ENCODE measurements at regions not wholly inside any gene's neighbourhood (a gene's known extent, or its start where the extent isn't known, plus 50 kb on each side); places are given as distances from the start of the nearest gene placed in this dataset.

DNA sequence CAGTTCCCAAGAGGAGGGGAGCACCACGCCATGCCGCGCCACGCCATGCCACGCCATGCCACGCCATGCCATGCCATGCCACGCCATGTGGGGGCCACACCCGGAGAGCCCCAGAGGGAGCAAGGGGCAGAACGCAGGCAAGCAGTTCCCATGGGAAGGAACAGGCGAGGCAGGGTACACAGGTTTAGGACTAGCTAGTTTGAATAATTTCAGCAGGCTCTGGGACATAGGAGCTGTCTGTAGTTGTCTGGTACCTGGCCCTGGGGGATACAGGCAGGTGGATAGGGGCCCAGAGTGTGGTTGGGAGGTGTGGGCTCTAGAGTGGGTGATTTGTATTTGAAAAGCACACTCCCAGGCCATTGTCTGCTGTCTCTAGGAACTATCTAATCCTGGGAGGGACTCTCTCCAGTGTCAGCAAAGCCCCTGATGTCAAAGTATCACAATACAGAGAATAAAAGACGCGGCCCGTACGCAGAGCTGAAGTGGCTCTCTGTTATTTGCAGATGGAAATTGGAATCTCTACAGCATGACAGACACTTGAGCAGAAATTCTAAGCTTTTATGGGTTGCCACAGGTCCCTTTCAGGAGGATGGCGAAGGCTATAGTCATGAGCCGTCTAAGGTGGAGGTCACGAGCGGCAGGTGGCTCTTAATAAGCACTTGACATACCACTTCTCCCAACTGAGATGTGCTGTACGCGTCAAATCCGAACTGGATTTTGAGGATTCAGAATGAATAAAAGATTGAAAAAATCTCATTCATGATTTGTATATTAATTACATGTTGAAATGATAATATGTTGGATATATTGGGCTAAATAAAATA is 220.8 kb upstream of the TNRC6C start:
- no peak for FAIRE-seq

- FAIRE-seq, result no peak
Measured at GRCh38 chr17:77738751-77739531, 219.6 kb upstream of the TNRC6C start.

DNA sequence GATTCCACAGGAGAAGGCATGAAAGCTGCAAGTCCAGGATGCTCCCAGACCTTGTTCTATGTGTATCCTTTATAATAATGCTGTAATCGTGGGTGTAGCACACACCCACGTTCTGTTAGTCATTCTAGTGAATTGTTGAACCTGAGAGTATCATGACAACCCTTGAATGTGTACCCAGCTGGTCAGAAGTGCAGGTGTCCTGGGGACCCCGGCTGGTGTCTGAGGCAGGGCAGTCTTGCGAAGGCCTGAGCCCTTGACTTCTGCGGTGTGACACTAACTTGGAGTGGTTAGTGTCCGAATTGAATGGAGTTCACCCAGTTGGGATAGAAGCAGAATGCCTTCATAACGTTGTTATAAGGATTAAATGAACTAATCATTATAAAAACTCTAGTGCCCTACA is 218.0 kb upstream of the TNRC6C start:
- FAIRE-seq, result no peak

- FAIRE-seq, result no peak
Measured at GRCh38 chr17:77741109-77741508, 217.4 kb upstream of the TNRC6C start.

DNA sequence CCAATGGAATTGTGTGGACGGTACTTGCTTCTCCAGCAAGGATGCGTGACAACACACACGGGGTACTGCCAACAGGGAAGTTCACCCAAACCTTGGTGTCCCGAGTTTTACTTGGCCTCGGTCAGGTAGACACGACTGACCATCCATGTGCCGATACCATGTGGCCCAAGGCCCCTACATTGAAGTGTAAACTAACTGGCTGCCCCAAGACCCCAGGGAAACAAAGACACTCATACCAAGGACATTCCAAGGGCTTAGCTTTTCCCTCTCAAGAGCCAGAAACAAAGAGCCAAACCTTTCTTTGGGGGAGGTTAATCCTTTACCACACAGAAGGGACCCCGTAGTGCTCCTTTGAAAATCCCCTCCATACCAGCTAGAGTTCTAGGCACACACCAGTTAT is 215.9 kb upstream of the TNRC6C start:
- FAIRE-seq, result no peak

GRCh38 chr17:77744066-77744988 is 214.2 kb upstream of the TNRC6C start:
- FAIRE-seq, result no peak

DNA sequence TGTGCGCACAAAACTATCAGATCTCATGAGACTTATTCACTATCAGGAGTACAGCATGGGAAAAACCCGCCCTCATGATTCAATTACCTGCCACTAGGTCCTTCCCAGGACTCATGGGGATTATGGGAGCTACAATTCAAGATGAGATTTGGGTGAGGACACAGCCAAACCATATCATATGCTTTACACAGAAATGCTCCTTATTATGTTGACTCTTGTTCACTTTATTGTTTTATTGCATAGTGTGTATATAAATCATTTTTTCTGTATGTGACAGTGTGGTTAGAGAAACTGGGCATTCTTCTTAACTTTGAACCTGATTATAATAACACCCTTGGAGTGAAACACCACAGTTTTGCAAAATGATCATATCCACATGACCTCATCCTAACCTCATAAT is 212.8 kb upstream of the TNRC6C start:
- no peak for FAIRE-seq

- FAIRE-seq, result no peak
Measured at GRCh38 chr17:77746393-77746792, 212.1 kb upstream of the TNRC6C start.

GRCh38 chr17:77746896-77747554 is 211.5 kb upstream of the TNRC6C start:
- no peak for FAIRE-seq

GRCh38 chr17:77748436-77748835 is 210.1 kb upstream of the TNRC6C start:
- no peak for FAIRE-seq

DNA sequence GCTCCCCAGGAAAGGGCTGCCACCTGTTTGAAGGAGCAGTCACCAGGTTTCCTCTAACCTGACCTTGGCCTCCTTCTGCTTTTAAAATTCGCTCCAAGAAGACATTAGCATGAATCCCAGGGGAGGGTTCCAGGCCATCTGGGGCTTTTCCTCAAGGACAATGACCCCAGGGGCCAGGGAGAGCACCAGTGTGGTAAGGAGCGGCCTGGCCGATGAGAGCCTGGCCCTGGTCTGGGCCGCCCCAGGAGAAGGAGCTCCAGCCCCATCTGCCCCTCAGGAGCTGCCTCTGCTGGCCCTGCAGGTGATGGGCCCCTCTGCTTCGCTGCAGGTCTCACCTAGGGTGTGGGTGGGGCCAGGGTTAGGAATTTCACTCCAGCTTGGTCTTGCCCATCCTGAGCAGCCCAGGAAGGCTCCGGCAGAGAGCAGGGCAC is 209.2 kb upstream of the TNRC6C start:
- FAIRE-seq, result no peak

DNA sequence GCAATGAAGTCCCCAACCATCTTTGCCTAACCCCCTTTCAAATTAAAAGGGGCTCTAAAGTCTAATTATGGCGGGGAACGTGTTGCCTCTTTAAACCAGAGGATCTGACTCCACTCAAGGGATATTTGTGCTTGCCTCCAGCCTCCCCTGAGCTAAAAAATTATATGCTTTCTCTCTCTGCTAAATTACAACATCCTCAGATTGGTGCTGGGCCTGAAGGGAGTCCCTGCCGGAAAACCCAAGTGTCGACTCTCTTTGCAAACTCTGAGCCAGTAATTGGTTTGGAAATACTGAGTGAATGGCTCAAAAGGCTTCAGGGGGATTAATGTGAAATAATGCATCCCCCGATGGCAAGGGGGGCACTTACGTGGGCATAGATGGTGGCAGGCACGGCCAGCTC is 208.5 kb upstream of the TNRC6C start:
- FAIRE-seq, result no peak

DNA sequence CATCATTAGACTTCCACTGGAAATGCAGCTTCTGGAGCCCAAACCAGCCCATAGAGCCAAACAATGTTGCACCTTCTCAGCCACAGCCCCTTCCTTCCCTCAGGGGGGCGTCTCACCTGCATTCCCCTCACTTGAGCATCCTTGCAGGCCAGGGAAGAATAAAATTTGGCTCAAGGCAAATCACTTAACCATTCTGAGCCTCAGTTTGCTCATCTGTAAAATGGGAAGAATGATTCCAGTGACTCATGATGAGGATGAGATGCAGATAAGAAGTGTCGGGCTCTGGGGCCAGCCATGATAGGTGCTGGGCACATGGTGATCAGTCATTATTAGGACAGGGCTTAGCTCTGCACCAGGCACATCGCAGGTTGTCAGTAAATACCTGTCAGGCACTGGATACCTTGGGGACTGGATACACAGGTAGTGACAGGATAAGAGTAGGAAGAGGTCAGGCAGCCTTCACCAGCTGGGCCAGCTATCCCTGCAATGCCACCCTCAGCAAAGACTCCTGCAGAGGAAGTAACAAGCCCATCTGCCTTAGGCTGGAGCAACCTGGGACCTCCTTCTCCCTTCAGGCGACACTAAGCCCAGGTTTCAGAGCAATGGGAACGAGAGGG is 208.0 kb upstream of the TNRC6C start:
- no peak for FAIRE-seq

DNA sequence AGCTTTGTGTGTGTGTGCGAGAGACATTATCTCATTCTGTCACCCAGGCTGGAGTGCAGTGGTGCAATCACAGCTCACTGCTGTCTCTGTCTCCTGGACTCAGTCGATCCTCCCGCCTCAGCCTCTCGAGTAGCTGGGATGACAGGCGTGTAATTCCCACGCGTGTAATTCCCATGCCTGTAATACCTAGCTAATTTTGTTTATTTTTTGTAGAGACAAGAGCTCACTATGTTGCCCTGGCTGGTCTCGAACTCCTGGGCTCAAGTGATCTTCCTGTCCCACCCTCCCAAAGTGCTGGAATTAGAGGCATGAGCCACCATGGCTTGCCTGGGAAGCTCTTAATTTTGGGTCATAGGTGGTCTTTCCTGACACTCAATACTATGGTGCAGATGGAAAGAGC is 205.3 kb upstream of the TNRC6C start:
- FAIRE-seq, result no peak

DNA sequence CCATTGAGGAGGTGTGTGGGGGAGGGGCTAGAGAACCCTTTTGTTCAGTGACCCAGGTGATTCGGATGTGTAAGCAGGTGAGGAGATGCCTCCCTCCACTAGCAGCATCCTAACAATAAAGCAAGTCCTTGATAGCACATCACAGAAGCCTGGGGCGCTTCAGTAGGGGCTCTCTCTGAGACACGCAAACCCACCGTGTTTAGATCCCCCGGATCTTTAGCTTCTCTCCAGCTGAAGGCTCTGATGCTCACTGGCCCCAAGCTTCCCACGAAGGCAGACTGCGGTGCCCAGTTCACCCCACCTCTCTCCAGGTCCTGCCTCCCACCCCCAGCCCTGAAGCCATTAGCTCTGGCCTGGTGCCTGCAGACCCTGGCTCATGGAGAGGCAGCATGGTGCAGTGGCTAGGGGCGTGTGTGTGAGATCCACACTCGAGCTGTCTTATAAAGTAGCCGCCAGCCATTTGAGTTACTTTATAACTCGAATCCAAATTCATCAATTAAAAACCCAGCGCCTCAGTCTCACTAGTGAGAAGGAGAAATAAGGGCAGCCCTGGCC is 204.7 kb upstream of the TNRC6C start:
- FAIRE-seq, result no peak

GRCh38 chr17:77754956-77755355 is 203.5 kb upstream of the TNRC6C start:
- no peak for FAIRE-seq

GRCh38 chr17:77755410-77755963 is 203.0 kb upstream of the TNRC6C start:
- FAIRE-seq, result no peak

DNA sequence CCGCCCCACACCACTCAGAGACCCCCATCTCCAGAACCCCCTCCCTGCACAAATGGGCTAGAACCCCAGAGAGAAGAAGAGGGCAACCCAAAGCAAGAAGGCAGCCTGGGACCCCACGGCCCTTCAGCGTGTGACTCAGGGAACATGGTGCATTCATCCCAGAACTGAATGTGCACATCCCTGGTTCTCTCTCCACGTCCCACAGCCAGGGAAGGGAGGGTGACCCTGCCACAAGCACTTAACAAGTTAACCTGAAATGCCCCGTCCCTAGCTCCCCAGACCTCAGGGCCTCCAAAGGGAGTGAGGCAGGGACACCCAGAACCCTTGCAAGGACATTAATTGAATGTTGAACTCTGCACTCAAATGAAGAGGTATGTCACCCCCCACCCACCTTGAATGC is 202.5 kb upstream of the TNRC6C start:
- no peak for FAIRE-seq

GRCh38 chr17:77756846-77757560 is 201.5 kb upstream of the TNRC6C start:
- no peak for FAIRE-seq

GRCh38 chr17:77757561-77757898 is 201.0 kb upstream of the TNRC6C start:
- FAIRE-seq, result no peak

DNA sequence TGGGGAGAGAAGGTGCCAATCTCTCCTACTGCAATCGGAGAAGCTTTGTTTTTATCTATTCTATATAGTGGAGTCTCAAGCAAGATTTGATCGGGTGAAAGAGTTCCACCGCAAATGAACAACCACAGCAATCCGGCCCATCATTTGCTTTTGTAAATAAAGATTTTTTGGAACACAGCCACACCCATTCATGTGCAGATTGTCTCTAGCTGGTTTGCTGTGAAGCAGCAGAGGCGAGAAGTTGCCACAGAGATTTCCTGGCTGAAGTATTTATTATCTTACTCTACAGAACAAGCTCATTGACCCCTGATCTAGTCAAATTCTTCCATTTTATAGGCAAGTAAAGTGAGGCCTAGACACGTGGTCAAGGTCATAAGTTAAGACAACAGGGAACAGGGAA is 195.5 kb upstream of the TNRC6C start:
- FAIRE-seq, result no peak

All from colon (tissue), 2 donors.